Liver (tissue), 8 donors: ENCODE measurements at regions not wholly inside any gene's neighbourhood (a gene's known extent, or its start where the extent isn't known, plus 50 kb on each side); places are given as distances from the start of the nearest gene placed in this dataset.

Source experiments
- DNase-seq: peaks from one replicate; pipeline ENCODE4 v3.0.0-alpha.2; 2017; ENCODE audit warnings: low spot score
- H3K27ac ChIP-seq, 2 donors: one replicate each; pipeline ENCODE4 v1.7.0; 2013; ENCODE audit warnings: inconsistent platforms in 2 of 2, low read length in 2 of 2, control low read depth in 1 of 2, low read depth in 1 of 2, mild to moderate bottlenecking in 1 of 2
- H3K27me3 ChIP-seq, 4 donors: one replicate each; pipeline versions ENCODE4 v1.6.1 to v1.7.0; 2013; ENCODE audit warnings: low read length in 3 of 4, inconsistent platforms in 1 of 4, mild to moderate bottlenecking in 1 of 4, moderate library complexity in 1 of 4; ENCODE audit not compliant: control insufficient read depth in 4 of 4, insufficient read depth in 4 of 4
- H3K36me3 ChIP-seq, 4 donors: one replicate each; pipeline versions ENCODE4 v1.6.1 to v1.7.0; 2013; ENCODE audit warnings: low read length in 3 of 4, mild to moderate bottlenecking in 3 of 4, low read depth in 1 of 4, moderate library complexity in 1 of 4; ENCODE audit not compliant: control insufficient read depth in 4 of 4, insufficient read depth in 3 of 4
- H3K4me1 ChIP-seq, 4 donors: one replicate each; pipeline versions ENCODE4 v1.6.1 to v1.7.0; 2013; ENCODE audit warnings: low read length in 3 of 4, mild to moderate bottlenecking in 3 of 4, moderate library complexity in 1 of 4; ENCODE audit not compliant: control insufficient read depth in 4 of 4, insufficient read depth in 4 of 4
- H3K4me3 ChIP-seq, 3 donors: one replicate each; pipeline versions ENCODE4 v1.6.1 to v1.7.0; 2013; ENCODE audit warnings: low read length in 3 of 3, control low read depth in 1 of 3, low read depth in 1 of 3, mild to moderate bottlenecking in 1 of 3
- H3K9ac ChIP-seq, 2 donors: one replicate each; pipeline ENCODE4 v1.7.0; 2013; ENCODE audit warnings: low read length in 2 of 2, mild to moderate bottlenecking in 2 of 2, moderate library complexity in 2 of 2, control low read depth in 1 of 2, low read depth in 1 of 2
- H3K9me3 ChIP-seq, 4 donors: one replicate each; pipeline versions ENCODE4 v1.6.1 to v1.7.0; 2013; ENCODE audit warnings: low read length in 3 of 4; ENCODE audit not compliant: control insufficient read depth in 4 of 4
- EGR1 ChIP-seq, 2 donors: IDR thresholded peaks; 2 replicates each; pipeline ENCODE4 v1.6.1; 2016 to 2018; ENCODE audit warnings: antibody characterized with exemption in 2 of 2, low read depth in 2 of 2
- FOXA1 ChIP-seq: IDR thresholded peaks from 2 replicates; pipeline ENCODE4 v1.6.1; 2016; ENCODE audit warnings: antibody characterized with exemption
- FOXA2 ChIP-seq: IDR thresholded peaks from 2 replicates; pipeline ENCODE4 v1.6.1; 2016; ENCODE audit warnings: antibody characterized with exemption
- GABPA ChIP-seq, 2 donors: IDR thresholded peaks in 1 of 2; conservative IDR thresholded peaks in 1 of 2; 2 replicates each; pipeline ENCODE4 v1.6.1; 2016; ENCODE audit warnings: antibody characterized with exemption in 2 of 2, mild to moderate bottlenecking in 1 of 2, moderate library complexity in 1 of 2
- HNF4A ChIP-seq, 2 donors: conservative IDR thresholded peaks; 2 replicates each; pipeline ENCODE4 v1.6.1; 2016; ENCODE audit warnings: antibody characterized with exemption in 2 of 2, mild to moderate bottlenecking in 2 of 2
- HNF4G ChIP-seq: IDR thresholded peaks from 2 replicates; pipeline ENCODE4 v1.6.1; 2016; ENCODE audit warnings: antibody characterized with exemption
- JUND ChIP-seq, 2 donors: IDR thresholded peaks; 2 replicates each; pipeline ENCODE4 v1.6.1; 2016; ENCODE audit warnings: antibody characterized with exemption in 2 of 2
- NR2F2 ChIP-seq: IDR thresholded peaks from 2 replicates; pipeline ENCODE4 v1.6.1; 2016; ENCODE audit warnings: antibody characterized with exemption
- RAD21 ChIP-seq, 2 donors: IDR thresholded peaks; 2 replicates each; pipeline ENCODE4 v1.6.1; 2016; ENCODE audit warnings: antibody characterized with exemption in 2 of 2, mild to moderate bottlenecking in 2 of 2
- RXRA ChIP-seq, 2 donors: IDR thresholded peaks; 2 replicates each; pipeline ENCODE4 v1.6.1; 2017 to 2018; ENCODE audit warnings: antibody characterized with exemption in 2 of 2, mild to moderate bottlenecking in 1 of 2
- SP1 ChIP-seq: IDR thresholded peaks from 2 replicates; pipeline ENCODE4 v1.6.1; 2018; ENCODE audit warnings: antibody characterized with exemption, mild to moderate bottlenecking
- TAF1 ChIP-seq: conservative IDR thresholded peaks from 2 replicates; pipeline ENCODE4 v1.6.1; 2016; ENCODE audit warnings: antibody characterized with exemption, mild to moderate bottlenecking
- YY1 ChIP-seq: IDR thresholded peaks from 2 replicates; pipeline ENCODE4 v1.6.1; 2016; ENCODE audit warnings: antibody characterized with exemption, mild to moderate bottlenecking
- WGBS: extraction: QIAGEN DNeasy Blood & Tissue Kit; methylation state at CpG from one replicate; pipeline ENCODE4 v1.1.7; 2013; 5-methylcytosine and 5-hydroxymethylcytosine counted together
- TF ChIP-seq, protein P1 (sequence below): IDR thresholded peaks from 2 replicates; pipeline ENCODE4 v1.6.1; 2016; ENCODE audit warnings: antibody characterized with exemption
- TF ChIP-seq, protein P2 (sequence below): IDR thresholded peaks from 2 replicates; pipeline ENCODE4 v1.6.1; 2016; ENCODE audit warnings: antibody characterized with exemption
- TF ChIP-seq, protein P3 (sequence below): IDR thresholded peaks from 2 replicates; pipeline ENCODE4 v1.6.1; 2016; ENCODE audit warnings: antibody characterized with exemption, mild to moderate bottlenecking
- TF ChIP-seq, protein P4 (sequence below): IDR thresholded peaks from 2 replicates; pipeline ENCODE4 v1.6.1; 2016; ENCODE audit warnings: antibody characterized with exemption
- TF ChIP-seq, protein P5 (sequence below): fragments of 150-350 bp; IDR thresholded peaks from 2 replicates; pipeline ENCODE4 v1.5.1; 2017; ENCODE audit warnings: improper control_type of control experiment, low read depth, low read length; ENCODE audit not compliant: missing input control
- donor health status: healthy.
- donor health status: healthy.
- donor health status: healthy.
- donor health status: healthy.
- donor health status: healthy.

DNA sequence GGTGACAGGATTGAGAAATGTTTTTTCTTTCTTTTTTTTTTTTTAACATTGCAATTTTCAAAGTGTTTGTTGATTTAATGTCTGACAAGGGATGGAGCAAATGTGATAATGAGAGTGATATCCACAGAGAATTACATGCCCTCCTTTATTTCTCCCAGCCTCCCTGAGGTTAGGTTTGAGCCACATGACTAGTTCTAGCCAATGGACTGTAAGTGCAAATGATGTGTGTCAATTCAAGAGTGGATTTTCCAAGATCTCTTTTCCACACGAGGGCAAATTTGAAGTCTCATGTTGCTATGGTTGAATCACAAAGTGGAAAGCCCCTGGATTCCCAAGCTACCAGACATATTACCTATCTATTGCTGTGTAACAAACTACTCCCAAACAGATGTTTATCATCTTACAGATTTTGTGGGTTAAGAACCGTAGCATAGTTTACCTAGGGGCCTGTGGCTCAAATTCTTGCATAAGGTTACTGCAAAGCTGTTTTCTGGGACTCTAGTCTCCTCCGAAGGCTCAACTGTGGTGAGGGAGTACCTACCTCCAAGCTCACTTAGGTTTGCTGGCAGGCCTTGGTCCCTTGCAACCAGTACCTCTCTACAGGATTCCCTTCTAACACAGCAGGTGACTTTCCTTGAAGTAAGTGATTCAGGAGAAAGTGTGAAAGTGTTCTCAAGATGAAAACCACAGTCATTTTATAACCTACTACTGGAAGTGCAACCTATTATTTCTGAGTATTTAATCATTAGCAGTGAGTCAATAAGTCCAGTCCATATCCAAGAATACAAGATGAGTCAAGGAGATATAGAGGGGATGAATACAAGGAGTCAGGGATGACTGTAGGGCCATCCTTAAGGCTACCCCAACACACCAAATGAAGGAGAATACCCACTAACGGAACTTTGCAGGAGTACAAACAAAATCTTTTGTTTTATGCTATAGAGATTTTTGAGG is 533.6 kb downstream of the PTPRC start:
- DNase-seq: no peak
- Histone ChIP-seq H3K9me3 (no peaks in the 10 kb centered on the region), H3K36me3 (no peaks in the 10 kb centered on the region), H3K27me3 (no peaks in the 10 kb centered on the region), H3K9ac (no peak overlapping the region), H3K27ac (no peak overlapping the region), H3K4me1 (no peaks in the 10 kb centered on the region), H3K4me3 (no peak overlapping the region)
- TF ChIP-seq FOXA1: no peak
- TF ChIP-seq, protein P1, sequence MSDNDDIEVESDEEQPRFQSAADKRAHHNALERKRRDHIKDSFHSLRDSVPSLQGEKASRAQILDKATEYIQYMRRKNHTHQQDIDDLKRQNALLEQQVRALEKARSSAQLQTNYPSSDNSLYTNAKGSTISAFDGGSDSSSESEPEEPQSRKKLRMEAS: no peak
- TF ChIP-seq TAF1: no peak
- TF ChIP-seq, protein P2, sequence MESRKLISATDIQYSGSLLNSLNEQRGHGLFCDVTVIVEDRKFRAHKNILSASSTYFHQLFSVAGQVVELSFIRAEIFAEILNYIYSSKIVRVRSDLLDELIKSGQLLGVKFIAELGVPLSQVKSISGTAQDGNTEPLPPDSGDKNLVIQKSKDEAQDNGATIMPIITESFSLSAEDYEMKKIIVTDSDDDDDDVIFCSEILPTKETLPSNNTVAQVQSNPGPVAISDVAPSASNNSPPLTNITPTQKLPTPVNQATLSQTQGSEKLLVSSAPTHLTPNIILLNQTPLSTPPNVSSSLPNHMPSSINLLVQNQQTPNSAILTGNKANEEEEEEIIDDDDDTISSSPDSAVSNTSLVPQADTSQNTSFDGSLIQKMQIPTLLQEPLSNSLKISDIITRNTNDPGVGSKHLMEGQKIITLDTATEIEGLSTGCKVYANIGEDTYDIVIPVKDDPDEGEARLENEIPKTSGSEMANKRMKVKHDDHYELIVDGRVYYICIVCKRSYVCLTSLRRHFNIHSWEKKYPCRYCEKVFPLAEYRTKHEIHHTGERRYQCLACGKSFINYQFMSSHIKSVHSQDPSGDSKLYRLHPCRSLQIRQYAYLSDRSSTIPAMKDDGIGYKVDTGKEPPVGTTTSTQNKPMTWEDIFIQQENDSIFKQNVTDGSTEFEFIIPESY: no peak
- TF ChIP-seq, protein P3, sequence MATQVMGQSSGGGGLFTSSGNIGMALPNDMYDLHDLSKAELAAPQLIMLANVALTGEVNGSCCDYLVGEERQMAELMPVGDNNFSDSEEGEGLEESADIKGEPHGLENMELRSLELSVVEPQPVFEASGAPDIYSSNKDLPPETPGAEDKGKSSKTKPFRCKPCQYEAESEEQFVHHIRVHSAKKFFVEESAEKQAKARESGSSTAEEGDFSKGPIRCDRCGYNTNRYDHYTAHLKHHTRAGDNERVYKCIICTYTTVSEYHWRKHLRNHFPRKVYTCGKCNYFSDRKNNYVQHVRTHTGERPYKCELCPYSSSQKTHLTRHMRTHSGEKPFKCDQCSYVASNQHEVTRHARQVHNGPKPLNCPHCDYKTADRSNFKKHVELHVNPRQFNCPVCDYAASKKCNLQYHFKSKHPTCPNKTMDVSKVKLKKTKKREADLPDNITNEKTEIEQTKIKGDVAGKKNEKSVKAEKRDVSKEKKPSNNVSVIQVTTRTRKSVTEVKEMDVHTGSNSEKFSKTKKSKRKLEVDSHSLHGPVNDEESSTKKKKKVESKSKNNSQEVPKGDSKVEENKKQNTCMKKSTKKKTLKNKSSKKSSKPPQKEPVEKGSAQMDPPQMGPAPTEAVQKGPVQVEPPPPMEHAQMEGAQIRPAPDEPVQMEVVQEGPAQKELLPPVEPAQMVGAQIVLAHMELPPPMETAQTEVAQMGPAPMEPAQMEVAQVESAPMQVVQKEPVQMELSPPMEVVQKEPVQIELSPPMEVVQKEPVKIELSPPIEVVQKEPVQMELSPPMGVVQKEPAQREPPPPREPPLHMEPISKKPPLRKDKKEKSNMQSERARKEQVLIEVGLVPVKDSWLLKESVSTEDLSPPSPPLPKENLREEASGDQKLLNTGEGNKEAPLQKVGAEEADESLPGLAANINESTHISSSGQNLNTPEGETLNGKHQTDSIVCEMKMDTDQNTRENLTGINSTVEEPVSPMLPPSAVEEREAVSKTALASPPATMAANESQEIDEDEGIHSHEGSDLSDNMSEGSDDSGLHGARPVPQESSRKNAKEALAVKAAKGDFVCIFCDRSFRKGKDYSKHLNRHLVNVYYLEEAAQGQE: no peak
- TF ChIP-seq, protein P4, sequence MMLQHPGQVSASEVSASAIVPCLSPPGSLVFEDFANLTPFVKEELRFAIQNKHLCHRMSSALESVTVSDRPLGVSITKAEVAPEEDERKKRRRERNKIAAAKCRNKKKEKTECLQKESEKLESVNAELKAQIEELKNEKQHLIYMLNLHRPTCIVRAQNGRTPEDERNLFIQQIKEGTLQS: no peak
- TF ChIP-seq GABPA (IDR thresholded peaks at IDR 0.05 in 1 of 2, conservative IDR thresholded peaks at IDR 0.05 in 1 of 2): no peak
- TF ChIP-seq SP1: no peak
- TF ChIP-seq HNF4A (conservative IDR thresholded peaks at IDR 0.05): no peak
- no peak for TF ChIP-seq EGR1 (IDR thresholded peaks at IDR 0.05; ENCODE audit: low read depth in 2 of 2)
- no peak for TF ChIP-seq RXRA (IDR thresholded peaks at IDR 0.05)
- TF ChIP-seq FOXA2: no peak
- no peak for TF ChIP-seq NR2F2
- no peak for TF ChIP-seq HNF4G
- TF ChIP-seq, protein P5, sequence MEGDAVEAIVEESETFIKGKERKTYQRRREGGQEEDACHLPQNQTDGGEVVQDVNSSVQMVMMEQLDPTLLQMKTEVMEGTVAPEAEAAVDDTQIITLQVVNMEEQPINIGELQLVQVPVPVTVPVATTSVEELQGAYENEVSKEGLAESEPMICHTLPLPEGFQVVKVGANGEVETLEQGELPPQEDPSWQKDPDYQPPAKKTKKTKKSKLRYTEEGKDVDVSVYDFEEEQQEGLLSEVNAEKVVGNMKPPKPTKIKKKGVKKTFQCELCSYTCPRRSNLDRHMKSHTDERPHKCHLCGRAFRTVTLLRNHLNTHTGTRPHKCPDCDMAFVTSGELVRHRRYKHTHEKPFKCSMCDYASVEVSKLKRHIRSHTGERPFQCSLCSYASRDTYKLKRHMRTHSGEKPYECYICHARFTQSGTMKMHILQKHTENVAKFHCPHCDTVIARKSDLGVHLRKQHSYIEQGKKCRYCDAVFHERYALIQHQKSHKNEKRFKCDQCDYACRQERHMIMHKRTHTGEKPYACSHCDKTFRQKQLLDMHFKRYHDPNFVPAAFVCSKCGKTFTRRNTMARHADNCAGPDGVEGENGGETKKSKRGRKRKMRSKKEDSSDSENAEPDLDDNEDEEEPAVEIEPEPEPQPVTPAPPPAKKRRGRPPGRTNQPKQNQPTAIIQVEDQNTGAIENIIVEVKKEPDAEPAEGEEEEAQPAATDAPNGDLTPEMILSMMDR: no peak
- no peak for TF ChIP-seq RAD21 (IDR thresholded peaks at IDR 0.05)
- no peak for TF ChIP-seq YY1
- TF ChIP-seq JUND (IDR thresholded peaks at IDR 0.05): no peak
- WGBS: 74% methylated on average over 4 of the region's 4 CpGs
